Breast epithelium (tissue), 3 donors: ENCODE measurements at regions not wholly inside any gene's neighbourhood (a gene's known extent, or its start where the extent isn't known, plus 50 kb on each side); places are given as distances from the start of the nearest gene placed in this dataset.

Source experiments
- POLR2A ChIP-seq: fragments of 450-650 bp; IDR thresholded peaks from one replicate; pipeline ENCODE4 v1.6.1; 2016; ENCODE audit warnings: antibody characterized with exemption, mild to moderate bottlenecking, moderate library complexity
- TF ChIP-seq, protein P1 (sequence below), 3 donors: fragments of 450-650 bp; IDR thresholded peaks; one replicate each; pipeline ENCODE4 v1.5.1; 2016 to 2017; ENCODE audit warnings: antibody characterized with exemption in 3 of 3, mild to moderate bottlenecking in 3 of 3, moderate library complexity in 3 of 3

- TF ChIP-seq, protein P1, sequence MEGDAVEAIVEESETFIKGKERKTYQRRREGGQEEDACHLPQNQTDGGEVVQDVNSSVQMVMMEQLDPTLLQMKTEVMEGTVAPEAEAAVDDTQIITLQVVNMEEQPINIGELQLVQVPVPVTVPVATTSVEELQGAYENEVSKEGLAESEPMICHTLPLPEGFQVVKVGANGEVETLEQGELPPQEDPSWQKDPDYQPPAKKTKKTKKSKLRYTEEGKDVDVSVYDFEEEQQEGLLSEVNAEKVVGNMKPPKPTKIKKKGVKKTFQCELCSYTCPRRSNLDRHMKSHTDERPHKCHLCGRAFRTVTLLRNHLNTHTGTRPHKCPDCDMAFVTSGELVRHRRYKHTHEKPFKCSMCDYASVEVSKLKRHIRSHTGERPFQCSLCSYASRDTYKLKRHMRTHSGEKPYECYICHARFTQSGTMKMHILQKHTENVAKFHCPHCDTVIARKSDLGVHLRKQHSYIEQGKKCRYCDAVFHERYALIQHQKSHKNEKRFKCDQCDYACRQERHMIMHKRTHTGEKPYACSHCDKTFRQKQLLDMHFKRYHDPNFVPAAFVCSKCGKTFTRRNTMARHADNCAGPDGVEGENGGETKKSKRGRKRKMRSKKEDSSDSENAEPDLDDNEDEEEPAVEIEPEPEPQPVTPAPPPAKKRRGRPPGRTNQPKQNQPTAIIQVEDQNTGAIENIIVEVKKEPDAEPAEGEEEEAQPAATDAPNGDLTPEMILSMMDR (IDR thresholded peaks at IDR 0.05), result no peak
- no peak for TF ChIP-seq POLR2A
Observed at GRCh38 chr2:76159042-76159648, 448.4 kb upstream of the GCFC2 start.
